ENCODE measurements at regions not wholly inside any gene's neighbourhood (a gene's known extent, or its start where the extent isn't known, plus 50 kb on each side); places are given as distances from the start of the nearest gene placed in this dataset.

DNA sequence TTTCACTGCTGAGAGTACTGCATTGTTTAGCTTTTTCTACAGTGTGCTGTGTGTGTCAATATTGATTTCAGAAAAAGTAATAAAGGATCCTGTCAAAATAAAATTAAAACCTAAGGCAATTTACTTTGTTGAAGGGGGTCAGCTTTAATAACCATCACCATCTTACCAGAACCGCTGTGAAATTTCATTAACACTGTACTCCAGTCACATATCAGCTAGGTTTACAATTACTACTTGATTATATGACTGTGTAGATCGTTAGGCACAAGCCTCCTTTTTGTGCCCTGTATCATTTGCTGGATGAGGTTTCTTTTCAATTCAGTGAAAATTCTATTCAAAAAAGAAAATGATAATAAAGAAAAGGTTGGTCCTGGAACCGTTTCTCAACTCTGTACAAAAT, 917.2 kb downstream of the CENPC start:
- Histone ChIP-seq H3K27me3 (ENCODE audit: control insufficient read depth, insufficient read depth, low read length) (no peaks in the 10 kb centered on the region), H3K4me1 (ENCODE audit: control insufficient read depth, insufficient read depth, low read length) (no peaks in the 10 kb centered on the region), H3K4me3 (ENCODE audit: low read depth in 2 of 2, low read length in 2 of 2) (no peak overlapping the region), H3K27ac (ENCODE audit: low read length) (no peak overlapping the region), H3K9me3 (ENCODE audit: control insufficient read depth, insufficient read depth, low read depth, low read length) (no peaks in the 10 kb centered on the region), H3K36me3 (ENCODE audit: control insufficient read depth, insufficient read depth, low read length) (no peaks in the 10 kb centered on the region)
- POLR2A ChIA-PET = no interaction called here
- in situ Hi-C loops (cut with HindIII; ENCODE audit: low pct_unique_long_range_greater_than_20kb, low sequenced_read_pairs) (no loop called here), intact Hi-C loops (cut with micrococcal nuclease; ENCODE audit: unreplicated experiment) (no loop called here)
- TF ChIP-seq, protein P1, sequence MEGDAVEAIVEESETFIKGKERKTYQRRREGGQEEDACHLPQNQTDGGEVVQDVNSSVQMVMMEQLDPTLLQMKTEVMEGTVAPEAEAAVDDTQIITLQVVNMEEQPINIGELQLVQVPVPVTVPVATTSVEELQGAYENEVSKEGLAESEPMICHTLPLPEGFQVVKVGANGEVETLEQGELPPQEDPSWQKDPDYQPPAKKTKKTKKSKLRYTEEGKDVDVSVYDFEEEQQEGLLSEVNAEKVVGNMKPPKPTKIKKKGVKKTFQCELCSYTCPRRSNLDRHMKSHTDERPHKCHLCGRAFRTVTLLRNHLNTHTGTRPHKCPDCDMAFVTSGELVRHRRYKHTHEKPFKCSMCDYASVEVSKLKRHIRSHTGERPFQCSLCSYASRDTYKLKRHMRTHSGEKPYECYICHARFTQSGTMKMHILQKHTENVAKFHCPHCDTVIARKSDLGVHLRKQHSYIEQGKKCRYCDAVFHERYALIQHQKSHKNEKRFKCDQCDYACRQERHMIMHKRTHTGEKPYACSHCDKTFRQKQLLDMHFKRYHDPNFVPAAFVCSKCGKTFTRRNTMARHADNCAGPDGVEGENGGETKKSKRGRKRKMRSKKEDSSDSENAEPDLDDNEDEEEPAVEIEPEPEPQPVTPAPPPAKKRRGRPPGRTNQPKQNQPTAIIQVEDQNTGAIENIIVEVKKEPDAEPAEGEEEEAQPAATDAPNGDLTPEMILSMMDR (IDR thresholded peaks at IDR 0.05) = no peak
- TF ChIP-seq POLR2AphosphoS5 (IDR thresholded peaks at IDR 0.05; ENCODE audit: low read depth, low read length) (no peak), TCF7L2 (IDR thresholded peaks at IDR 0.05; ENCODE audit: low read depth, low read length) (no peak), SIN3A (IDR thresholded peaks at IDR 0.05; ENCODE audit: borderline replicate concordance, insufficient read depth, low read depth, low read length) (no peak)
- TF ChIP-seq, protein P2, sequence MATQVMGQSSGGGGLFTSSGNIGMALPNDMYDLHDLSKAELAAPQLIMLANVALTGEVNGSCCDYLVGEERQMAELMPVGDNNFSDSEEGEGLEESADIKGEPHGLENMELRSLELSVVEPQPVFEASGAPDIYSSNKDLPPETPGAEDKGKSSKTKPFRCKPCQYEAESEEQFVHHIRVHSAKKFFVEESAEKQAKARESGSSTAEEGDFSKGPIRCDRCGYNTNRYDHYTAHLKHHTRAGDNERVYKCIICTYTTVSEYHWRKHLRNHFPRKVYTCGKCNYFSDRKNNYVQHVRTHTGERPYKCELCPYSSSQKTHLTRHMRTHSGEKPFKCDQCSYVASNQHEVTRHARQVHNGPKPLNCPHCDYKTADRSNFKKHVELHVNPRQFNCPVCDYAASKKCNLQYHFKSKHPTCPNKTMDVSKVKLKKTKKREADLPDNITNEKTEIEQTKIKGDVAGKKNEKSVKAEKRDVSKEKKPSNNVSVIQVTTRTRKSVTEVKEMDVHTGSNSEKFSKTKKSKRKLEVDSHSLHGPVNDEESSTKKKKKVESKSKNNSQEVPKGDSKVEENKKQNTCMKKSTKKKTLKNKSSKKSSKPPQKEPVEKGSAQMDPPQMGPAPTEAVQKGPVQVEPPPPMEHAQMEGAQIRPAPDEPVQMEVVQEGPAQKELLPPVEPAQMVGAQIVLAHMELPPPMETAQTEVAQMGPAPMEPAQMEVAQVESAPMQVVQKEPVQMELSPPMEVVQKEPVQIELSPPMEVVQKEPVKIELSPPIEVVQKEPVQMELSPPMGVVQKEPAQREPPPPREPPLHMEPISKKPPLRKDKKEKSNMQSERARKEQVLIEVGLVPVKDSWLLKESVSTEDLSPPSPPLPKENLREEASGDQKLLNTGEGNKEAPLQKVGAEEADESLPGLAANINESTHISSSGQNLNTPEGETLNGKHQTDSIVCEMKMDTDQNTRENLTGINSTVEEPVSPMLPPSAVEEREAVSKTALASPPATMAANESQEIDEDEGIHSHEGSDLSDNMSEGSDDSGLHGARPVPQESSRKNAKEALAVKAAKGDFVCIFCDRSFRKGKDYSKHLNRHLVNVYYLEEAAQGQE (IDR thresholded peaks at IDR 0.05; ENCODE audit: insufficient read depth in 1 of 2, low read depth in 2 of 2, low read length in 1 of 2) = no peak
- DNase-seq (ENCODE audit: low read depth, low spot score) (no peak), ATAC-seq (no peak)
- CTCF ChIA-PET = no interaction called here
- BruUV-seq (replicated peaks) = no TSS peak

DNA sequence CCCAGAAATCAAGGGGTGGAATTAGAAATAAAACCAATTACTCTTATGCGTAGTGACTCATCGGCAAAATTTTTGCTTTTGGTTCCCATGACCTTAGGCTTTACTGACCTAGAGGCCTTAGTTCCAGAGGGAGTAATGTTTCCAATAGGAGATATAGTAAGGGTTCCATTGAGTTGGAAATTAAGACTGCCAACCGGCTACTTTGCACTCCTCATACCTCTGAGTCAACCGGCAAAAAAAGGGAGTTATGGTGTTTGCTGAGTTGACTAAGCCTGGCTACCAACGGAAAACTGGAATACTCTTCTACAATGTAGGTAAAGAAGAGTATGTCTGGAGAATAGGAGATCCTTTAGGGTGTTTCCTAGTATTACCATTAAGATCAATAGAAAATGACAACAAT, 919.8 kb downstream of the CENPC start:
- no peaks in the 10 kb centered on the region for H3K4me1 ChIP-seq (ENCODE audit: control insufficient read depth, insufficient read depth, low read length)
- BruUV-seq (replicated peaks) = no TSS peak
- DNase-seq (ENCODE audit: low read depth, low spot score) (no peak), ATAC-seq (no peak)
- in situ Hi-C loops (cut with HindIII; ENCODE audit: low pct_unique_long_range_greater_than_20kb, low sequenced_read_pairs) = no loop called here
- TF ChIP-seq, protein P2 (IDR thresholded peaks at IDR 0.05; ENCODE audit: insufficient read depth in 1 of 2, low read depth in 2 of 2, low read length in 1 of 2) = no peak
- TF ChIP-seq TCF7L2 (IDR thresholded peaks at IDR 0.05; ENCODE audit: low read depth, low read length) (no peak), POLR2AphosphoS5 (IDR thresholded peaks at IDR 0.05; ENCODE audit: low read depth, low read length) (no peak), SIN3A (IDR thresholded peaks at IDR 0.05; ENCODE audit: borderline replicate concordance, insufficient read depth, low read depth, low read length) (no peak)
- TF ChIP-seq, protein P1 (IDR thresholded peaks at IDR 0.05) = no peak
- no peak overlapping the region for H3K4me3 ChIP-seq (ENCODE audit: low read depth in 2 of 2, low read length in 2 of 2)
- no peaks in the 10 kb centered on the region for H3K9me3 ChIP-seq (ENCODE audit: control insufficient read depth, insufficient read depth, low read depth, low read length)
- H3K27me3 ChIP-seq (ENCODE audit: control insufficient read depth, insufficient read depth, low read length) = no peaks in the 10 kb centered on the region
- intact Hi-C loops (cut with micrococcal nuclease; ENCODE audit: unreplicated experiment) = no loop called here
- H3K36me3 ChIP-seq (ENCODE audit: control insufficient read depth, insufficient read depth, low read length) = no peaks in the 10 kb centered on the region
- CTCF ChIA-PET = no interaction called here
- POLR2A ChIA-PET = no interaction called here
- H3K27ac ChIP-seq (ENCODE audit: low read length) = no peak overlapping the region

Measured in Panc1 (cell line).